Astrocyte (in vitro differentiated cells and primary cell): ENCODE measurements at regions not wholly inside any gene's neighbourhood (a gene's known extent, or its start where the extent isn't known, plus 50 kb on each side); places are given as distances from the start of the nearest gene placed in this dataset.

Experiments used
- DNase-seq: peaks from one replicate; pipeline ENCODE4 v3.0.0-alpha.2; 2010; ENCODE audit warnings: low read depth
- FAIRE-seq: peaks from 2 replicates; lab custom pipeline; 2011; peaks lifted over from hg19 to GRCh38; lab: Jason Lieb, UNC
- H2AFZ ChIP-seq: 2 replicates; pipeline ENCODE4 v1.6.0; 2012; ENCODE audit warnings: low read depth, low read length, inconsistent platforms
- H3K27ac ChIP-seq: 2 replicates; pipeline ENCODE4 v1.5.1; 2011; ENCODE audit warnings: low read depth, low read length, inconsistent platforms
- H3K27me3 ChIP-seq: 2 replicates; pipeline ENCODE4 v1.6.0; 2011; ENCODE audit warnings: low read length, inconsistent platforms; ENCODE audit not compliant: insufficient read depth
- H3K36me3 ChIP-seq: 2 replicates; pipeline ENCODE4 v1.5.1; 2011; ENCODE audit warnings: low read length, inconsistent platforms; ENCODE audit not compliant: insufficient read depth
- H3K4me1 ChIP-seq: 2 replicates; pipeline ENCODE4 v1.5.1; 2011; ENCODE audit warnings: low read length, inconsistent platforms; ENCODE audit not compliant: insufficient read depth
- H3K4me2 ChIP-seq: 2 replicates; pipeline ENCODE4 v1.6.0; 2012; ENCODE audit warnings: low read length, inconsistent platforms
- H3K4me3 ChIP-seq: 2 replicates; pipeline ENCODE4 v1.5.1; 2011; ENCODE audit warnings: low read depth, mild to moderate bottlenecking, low read length, inconsistent platforms; ENCODE audit not compliant: insufficient read depth
- H3K79me2 ChIP-seq: 2 replicates; pipeline ENCODE4 v1.6.0; 2012; ENCODE audit warnings: mild to moderate bottlenecking, low read length, inconsistent platforms; ENCODE audit not compliant: insufficient read depth
- H3K9ac ChIP-seq: 2 replicates; pipeline ENCODE4 v1.6.0; 2012; ENCODE audit warnings: mild to moderate bottlenecking, low read length, inconsistent platforms
- H3K9me3 ChIP-seq: 2 replicates; pipeline ENCODE4 v1.5.1; 2012; ENCODE audit warnings: low read depth, mild to moderate bottlenecking, low read length, inconsistent platforms; ENCODE audit not compliant: insufficient read depth
- H4K20me1 ChIP-seq: 2 replicates; pipeline ENCODE4 v1.6.0; 2012; ENCODE audit warnings: low read length, inconsistent platforms; ENCODE audit not compliant: insufficient read depth
- H3K27ac Mint-ChIP-seq: one replicate; pipeline ENCODE4 v1.8.0; 2021; ENCODE audit warnings: mild to moderate bottlenecking, mixed read lengths; ENCODE audit not compliant: unreplicated experiment
- H3K27me3 Mint-ChIP-seq: one replicate; pipeline ENCODE4 v1.8.0; 2021; ENCODE audit warnings: low read depth, mixed read lengths; ENCODE audit not compliant: unreplicated experiment
- H3K36me3 Mint-ChIP-seq: one replicate; pipeline ENCODE4 v1.8.0; 2021; ENCODE audit warnings: low read depth, mixed read lengths; ENCODE audit not compliant: unreplicated experiment
- H3K4me1 Mint-ChIP-seq: one replicate; pipeline ENCODE4 v1.8.0; 2021; ENCODE audit warnings: low read depth, mixed read lengths; ENCODE audit not compliant: unreplicated experiment
- H3K4me3 Mint-ChIP-seq: one replicate; pipeline ENCODE4 v1.8.0; 2021; ENCODE audit warnings: mild to moderate bottlenecking, moderate library complexity, mixed read lengths; ENCODE audit not compliant: unreplicated experiment
- H3K9me3 Mint-ChIP-seq: one replicate; pipeline ENCODE4 v1.8.0; 2021; ENCODE audit warnings: mild to moderate bottlenecking, mixed read lengths; ENCODE audit not compliant: unreplicated experiment
- CTCF ChIP-seq: IDR thresholded peaks from 2 replicates; pipeline ENCODE4 v1.5.1; 2011; ENCODE audit warnings: low read depth, mild to moderate bottlenecking, inconsistent platforms, low read length, moderate library complexity; ENCODE audit not compliant: insufficient read depth
- EZH2 ChIP-seq: IDR thresholded peaks from 2 replicates; pipeline ENCODE4 v1.6.1; 2012; ENCODE audit warnings: mild to moderate bottlenecking, low read length, inconsistent platforms; ENCODE audit not compliant: insufficient read depth

GRCh38 chr2:167761465-167762136 is 485.8 kb downstream of the STK39 start:
- Mint-ChIP-seq H3K9me3 (no peaks in the 10 kb centered on the region), H3K4me3 (no peak overlapping the region), H3K4me1 (peaks cover 8% of the 10 kb centered on the region), H3K27me3 (no peaks in the 10 kb centered on the region), H3K27ac (no peak overlapping the region), H3K36me3 (no peaks in the 10 kb centered on the region)
- Histone ChIP-seq H2AFZ (no peak overlapping the region), H3K27me3 (no peaks in the 10 kb centered on the region), H3K79me2 (no peaks in the 10 kb centered on the region), H4K20me1 (no peaks in the 10 kb centered on the region), H3K4me3 (no peak overlapping the region), H3K4me1 (peaks cover 3% of the 10 kb centered on the region), H3K9ac (no peak overlapping the region), H3K4me2 (no peak overlapping the region), H3K36me3 (no peaks in the 10 kb centered on the region), H3K9me3 (no peaks in the 10 kb centered on the region), H3K27ac (no peak overlapping the region)
- no peak for DNase-seq
- no peak for TF ChIP-seq CTCF
- no peak for TF ChIP-seq EZH2
- FAIRE-seq = no peak

GRCh38 chr2:167759531-167759930 is 487.9 kb downstream of the STK39 start:
- Mint-ChIP-seq H3K4me1 (peaks cover 7% of the 10 kb centered on the region), H3K36me3 (no peaks in the 10 kb centered on the region), H3K27ac (no peak overlapping the region), H3K4me3 (no peak overlapping the region), H3K9me3 (no peaks in the 10 kb centered on the region), H3K27me3 (no peaks in the 10 kb centered on the region)
- Histone ChIP-seq H3K9ac (no peak overlapping the region), H3K27me3 (no peaks in the 10 kb centered on the region), H4K20me1 (no peaks in the 10 kb centered on the region), H2AFZ (no peak overlapping the region), H3K36me3 (no peaks in the 10 kb centered on the region), H3K9me3 (no peaks in the 10 kb centered on the region), H3K79me2 (no peaks in the 10 kb centered on the region), H3K4me3 (no peak overlapping the region), H3K27ac (no peak overlapping the region), H3K4me1 (peaks cover 4% of the 10 kb centered on the region), H3K4me2 (no peak overlapping the region)
- TF ChIP-seq CTCF = no peak
- TF ChIP-seq EZH2 = no peak
- FAIRE-seq = no peak
- no peak for DNase-seq

GRCh38 chr2:167758292-167758691 is 489.1 kb downstream of the STK39 start:
- FAIRE-seq = no peak
- H3K36me3 Mint-ChIP-seq = no peaks in the 10 kb centered on the region
- no peaks in the 10 kb centered on the region for H4K20me1 ChIP-seq
- no peak overlapping the region for H3K4me2 ChIP-seq
- H3K27ac ChIP-seq = no peak overlapping the region
- H3K4me1 Mint-ChIP-seq = peaks cover 7% of the 10 kb centered on the region
- H3K9ac ChIP-seq = no peak overlapping the region
- no peaks in the 10 kb centered on the region for H3K9me3 Mint-ChIP-seq
- no peaks in the 10 kb centered on the region for H3K9me3 ChIP-seq
- peaks cover 4% of the 10 kb centered on the region for H3K4me1 ChIP-seq
- H3K79me2 ChIP-seq = no peaks in the 10 kb centered on the region
- TF ChIP-seq CTCF = no peak
- TF ChIP-seq EZH2 = no peak
- H2AFZ ChIP-seq = no peak overlapping the region
- no peak overlapping the region for H3K4me3 ChIP-seq
- DNase-seq = no peak
- H3K27ac Mint-ChIP-seq = no peak overlapping the region
- no peaks in the 10 kb centered on the region for H3K36me3 ChIP-seq
- no peak overlapping the region for H3K4me3 Mint-ChIP-seq
- H3K27me3 Mint-ChIP-seq = no peaks in the 10 kb centered on the region
- H3K27me3 ChIP-seq = no peaks in the 10 kb centered on the region
